Transverse colon (tissue), 4 donors: ENCODE measurements at regions not wholly inside any gene's neighbourhood (a gene's known extent, or its start where the extent isn't known, plus 50 kb on each side); places are given as distances from the start of the nearest gene placed in this dataset.

Experiments
- DNase-seq: peaks from one replicate; pipeline ENCODE4 v3.0.0-alpha.2; 2019
- H3K27ac ChIP-seq, 4 donors: fragments of 200-600 bp; sonication (generic); 2 replicates each; pipeline ENCODE4 v1.5.1; 2016 to 2018; ENCODE audit warnings: inconsistent platforms in 4 of 4
- H3K27me3 ChIP-seq: fragments of 200-600 bp; sonication (generic); 2 replicates; pipeline ENCODE4 v1.5.1; 2017; ENCODE audit warnings: inconsistent platforms
- H3K36me3 ChIP-seq, 4 donors: fragments of 200-600 bp; sonication (generic); 2 replicates each; pipeline ENCODE4 v1.5.1; 2017 to 2019; ENCODE audit warnings: inconsistent platforms in 4 of 4
- H3K4me1 ChIP-seq, 4 donors: fragments of 200-600 bp; sonication (generic); 2 replicates each; pipeline ENCODE4 v1.5.1; 2017 to 2020; ENCODE audit warnings: inconsistent platforms in 4 of 4
- H3K4me3 ChIP-seq, 4 donors: fragments of 200-600 bp; sonication (generic); 1 replicate in 1 of 4; 2 replicates in 3 of 4; pipeline versions ENCODE4 v1.5.1 to v1.6.1; 2017 to 2019; ENCODE audit warnings: inconsistent platforms in 4 of 4
- H3K9me3 ChIP-seq, 2 donors: fragments of 200-600 bp; sonication (generic); 2 replicates each; pipeline ENCODE4 v1.5.1; 2017 to 2019; ENCODE audit warnings: inconsistent platforms in 2 of 2
- EP300 ChIP-seq: sonication (generic); formaldehyde crosslinking; IDR thresholded peaks from one replicate; pipeline ENCODE4 v1.6.1; 2017; ENCODE audit warnings: antibody characterized with exemption, low read depth
- POLR2A ChIP-seq: fragments of 450-650 bp; IDR thresholded peaks from one replicate; pipeline ENCODE4 v1.6.1; 2016; ENCODE audit warnings: antibody characterized with exemption, mild to moderate bottlenecking, moderate library complexity
- POLR2AphosphoS5 ChIP-seq, 3 donors: sonication (generic); formaldehyde crosslinking; IDR thresholded peaks; one replicate each; pipeline ENCODE4 v1.6.1; 2016; ENCODE audit warnings: antibody characterized with exemption in 3 of 3
- WGBS, 2 donors: methylation state at CpG; one replicate each; pipeline ENCODE4 v1.1.5; 2018; ENCODE audit warnings: low coverage in 1 of 2; 5-methylcytosine and 5-hydroxymethylcytosine counted together
- in situ Hi-C, 4 donors: fragments of 200-750 bp; cut with MboI; loops; one replicate each; pipeline versions ENCODE4 v1.15.0 to v1.15.1; 2017; ENCODE audit warnings: low sequenced_read_pairs in 3 of 4, low pct_ligation_motif_present in 1 of 4, low pct_unique_long_range_greater_than_20kb in 1 of 4
- intact Hi-C: fragments of 100-400 bp; cut with DNase I; formaldehyde crosslinking; loops from one replicate; pipeline ENCODE4 v1.15.1; 2023; ENCODE audit warnings: low total_unique reads
- TF ChIP-seq, protein P1 (sequence below), 5 experiments: fragments of 200-600 bp in 3 of 5; fragments of 450-650 bp in 2 of 5; sonication (generic) in 3 of 5; IDR thresholded peaks; 1 replicate in 2 of 5; 2 replicates in 3 of 5; pipeline ENCODE4 v1.5.1; 2016 to 2017; ENCODE audit warnings: antibody characterized with exemption in 5 of 5, inconsistent platforms in 3 of 5, mild to moderate bottlenecking in 2 of 5, moderate library complexity in 1 of 5

DNA sequence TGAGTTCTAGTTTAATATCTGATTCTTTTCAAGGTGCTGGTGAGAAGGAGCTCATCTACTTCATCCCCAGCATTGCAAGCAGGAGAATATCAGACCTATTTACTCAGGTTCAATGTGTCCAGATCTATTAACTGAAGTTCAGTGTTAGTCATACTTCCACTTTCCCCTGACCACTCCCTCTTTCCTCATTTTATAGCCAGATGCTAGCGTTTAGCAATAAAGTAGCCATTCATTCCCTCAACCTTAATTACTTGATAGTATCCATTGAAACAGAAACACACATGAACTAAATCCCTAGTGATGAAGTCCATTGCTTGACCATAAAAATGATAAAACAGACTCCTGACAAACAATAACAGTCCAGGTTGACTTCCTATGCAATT, 60.0 kb downstream of the RPL22L1 start:
- Histone ChIP-seq H3K9me3 (no peaks in the 10 kb centered on the region), H3K36me3 (no peaks in the 10 kb centered on the region), H3K4me3 (no peak overlapping the region), H3K27ac (peak overlapping the region; percentile 10 to 53 (median 41)), H3K27me3 (no peaks in the 10 kb centered on the region), H3K4me1 (peaks cover 4 to 28% (median 8%) of the 10 kb centered on the region in 4 donors)
- TF ChIP-seq, protein P1, sequence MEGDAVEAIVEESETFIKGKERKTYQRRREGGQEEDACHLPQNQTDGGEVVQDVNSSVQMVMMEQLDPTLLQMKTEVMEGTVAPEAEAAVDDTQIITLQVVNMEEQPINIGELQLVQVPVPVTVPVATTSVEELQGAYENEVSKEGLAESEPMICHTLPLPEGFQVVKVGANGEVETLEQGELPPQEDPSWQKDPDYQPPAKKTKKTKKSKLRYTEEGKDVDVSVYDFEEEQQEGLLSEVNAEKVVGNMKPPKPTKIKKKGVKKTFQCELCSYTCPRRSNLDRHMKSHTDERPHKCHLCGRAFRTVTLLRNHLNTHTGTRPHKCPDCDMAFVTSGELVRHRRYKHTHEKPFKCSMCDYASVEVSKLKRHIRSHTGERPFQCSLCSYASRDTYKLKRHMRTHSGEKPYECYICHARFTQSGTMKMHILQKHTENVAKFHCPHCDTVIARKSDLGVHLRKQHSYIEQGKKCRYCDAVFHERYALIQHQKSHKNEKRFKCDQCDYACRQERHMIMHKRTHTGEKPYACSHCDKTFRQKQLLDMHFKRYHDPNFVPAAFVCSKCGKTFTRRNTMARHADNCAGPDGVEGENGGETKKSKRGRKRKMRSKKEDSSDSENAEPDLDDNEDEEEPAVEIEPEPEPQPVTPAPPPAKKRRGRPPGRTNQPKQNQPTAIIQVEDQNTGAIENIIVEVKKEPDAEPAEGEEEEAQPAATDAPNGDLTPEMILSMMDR (IDR thresholded peaks at IDR 0.05), result no peak
- TF ChIP-seq POLR2AphosphoS5 (IDR thresholded peaks at IDR 0.05), result peak in 2 of 3 donors; percentile 8 to 40
- intact Hi-C loops, result loop anchor here (5.0 kb wide), 1 partner anchor 398 kb away; no protein-coding TSS in a partner anchor
- in situ Hi-C loops, result loop anchor here (10.0 to 25.0 kb wide), 4 partner anchors 373 to 498 kb away; partner anchors contain the start of gene CLDN11 (in 3 of the 4)
- no peak for DNase-seq
- 0 to 14% methylated on average over 1 of the region's 1 CpG for WGBS, 2 donors

DNA sequence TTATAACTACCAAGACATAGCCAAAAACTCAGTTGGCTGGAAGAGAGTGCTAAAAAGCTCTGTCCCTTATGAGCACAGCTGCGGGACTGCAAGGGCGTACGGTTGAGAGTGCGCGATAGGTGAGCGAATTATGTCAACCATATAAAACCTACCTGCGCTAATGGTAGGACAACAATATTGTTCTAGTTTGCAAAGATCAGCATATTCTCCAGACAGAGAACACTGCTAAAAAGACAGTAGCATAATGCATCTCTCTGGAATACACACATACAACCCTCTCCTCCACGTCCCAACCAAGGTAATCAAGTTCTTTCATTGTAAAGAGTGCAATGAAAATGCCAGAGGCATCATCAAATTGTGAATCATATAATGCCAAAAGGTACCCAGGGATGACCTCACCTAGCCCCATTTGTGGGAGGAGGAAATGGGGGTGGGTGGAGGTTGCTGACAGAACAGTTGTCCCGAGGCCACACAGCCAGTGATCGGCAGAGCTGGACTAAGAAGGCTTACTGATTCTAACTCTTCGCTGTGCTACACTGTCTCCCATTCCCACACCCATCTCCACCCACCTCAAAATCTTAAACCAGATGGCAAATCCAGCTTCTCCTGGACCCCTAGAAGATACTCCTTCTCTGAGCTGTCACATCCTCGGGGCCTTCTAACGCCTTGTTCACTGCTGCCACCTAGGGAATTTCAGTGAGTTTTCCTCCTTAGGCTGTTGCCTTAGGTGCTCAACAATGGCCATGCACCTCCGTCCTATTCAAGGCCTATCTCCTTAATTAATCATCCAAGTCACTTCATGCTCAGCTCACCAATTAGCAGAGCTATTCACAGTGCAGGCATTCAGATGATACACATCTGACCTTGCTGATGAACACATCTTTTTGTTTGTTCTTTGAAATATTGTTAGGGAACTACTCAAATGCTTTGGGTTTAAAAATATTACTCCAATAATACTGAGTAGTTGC, 60.7 kb downstream of the RPL22L1 start:
- H3K9me3 ChIP-seq, result no peaks in the 10 kb centered on the region
- intact Hi-C loops (no loop called here), in situ Hi-C loops (loop anchor here in 3 of 4 donors (25.0 kb wide), 3 partner anchors 372 to 497 kb away; partner anchors contain the start of gene CLDN11 (in 1 of the 3))
- no peaks in the 10 kb centered on the region for H3K36me3 ChIP-seq
- peak overlapping the region; percentile 10 to 53 (median 41) for H3K27ac ChIP-seq
- peaks cover 3% of the 10 kb centered on the region for H3K27me3 ChIP-seq
- peaks cover 4 to 28% (median 8%) of the 10 kb centered on the region in 4 donors for H3K4me1 ChIP-seq
- peak; percentile 21 for DNase-seq
- 74 to 78% methylated on average over 11 to 14 of the region's 14 CpGs for WGBS, 2 donors
- no peak overlapping the region for H3K4me3 ChIP-seq
- no peak for TF ChIP-seq POLR2AphosphoS5 (IDR thresholded peaks at IDR 0.05)
- no peak for TF ChIP-seq POLR2A
- no peak for TF ChIP-seq EP300
- TF ChIP-seq, protein P1 (IDR thresholded peaks at IDR 0.05), result peak; percentile 19 to 45 (median 39)

DNA sequence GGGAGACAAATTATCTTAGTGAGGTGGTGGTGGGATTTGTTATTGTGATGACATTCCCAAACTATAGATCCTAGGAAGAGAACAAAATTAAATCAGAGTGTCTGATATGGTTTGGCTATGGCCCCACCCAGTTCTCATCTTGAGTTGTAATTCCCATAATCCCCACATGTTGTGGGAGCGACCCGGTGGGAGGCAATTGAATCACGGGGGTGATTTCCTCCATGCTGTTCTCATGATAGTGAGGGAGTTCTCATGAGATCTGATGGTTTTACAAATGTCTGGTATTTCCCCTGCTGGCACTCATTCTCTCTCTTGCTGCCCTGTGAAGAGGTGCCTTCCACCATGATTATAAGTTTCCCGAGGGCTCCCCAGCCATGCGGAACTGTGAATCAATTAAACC, 62.0 kb downstream of the RPL22L1 start:
- no peak for DNase-seq
- intact Hi-C loops, result no loop called here
- Histone ChIP-seq H3K27ac (no peak overlapping the region), H3K36me3 (no peaks in the 10 kb centered on the region), H3K27me3 (peaks cover 3% of the 10 kb centered on the region), H3K9me3 (no peaks in the 10 kb centered on the region), H3K4me1 (peaks cover 4 to 28% (median 8%) of the 10 kb centered on the region in 4 donors), H3K4me3 (no peak overlapping the region)
- in situ Hi-C loops, result loop anchor here in 3 of 4 donors (25.0 kb wide), 3 partner anchors 371 to 496 kb away; partner anchors contain the start of gene CLDN11 (in 1 of the 3)
- 84 to 87% methylated on average over 4 to 5 of the region's 5 CpGs for WGBS, 2 donors
- TF ChIP-seq POLR2AphosphoS5 (IDR thresholded peaks at IDR 0.05) (no peak), POLR2A (no peak), EP300 (no peak)
- TF ChIP-seq, protein P1 (IDR thresholded peaks at IDR 0.05), result no peak

DNA sequence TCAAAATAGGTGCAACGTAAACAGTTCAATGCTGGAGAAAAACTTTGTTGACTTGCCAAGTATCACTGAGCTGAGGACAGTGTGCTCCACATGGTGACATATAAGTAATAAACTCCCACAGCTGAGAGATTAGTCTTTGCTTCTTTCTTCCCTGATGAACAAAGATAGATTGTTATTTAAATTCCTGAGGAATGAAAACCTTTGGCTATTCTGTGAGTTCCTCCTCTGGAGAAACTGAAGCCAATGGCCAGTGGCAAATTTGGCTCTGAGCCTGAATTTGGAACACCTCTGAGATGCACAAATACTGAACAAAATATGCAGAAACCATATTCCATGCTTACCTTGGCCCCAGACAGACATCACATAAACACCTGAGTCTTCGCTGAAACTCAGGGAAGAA, 63.3 kb downstream of the RPL22L1 start:
- Histone ChIP-seq H3K27ac (no peak overlapping the region), H3K4me3 (no peak overlapping the region), H3K27me3 (peaks cover 3% of the 10 kb centered on the region), H3K4me1 (peaks cover 4 to 21% (median 8%) of the 10 kb centered on the region in 4 donors), H3K9me3 (no peaks in the 10 kb centered on the region), H3K36me3 (no peaks in the 10 kb centered on the region)
- no peak for DNase-seq
- intact Hi-C loops, result no loop called here
- 81% methylated on average over 2 of the region's 2 CpGs; no CpG with 5 or more reads in 1 of the 2 donors for WGBS, 2 donors
- TF ChIP-seq POLR2AphosphoS5 (IDR thresholded peaks at IDR 0.05) (no peak), POLR2A (no peak), EP300 (no peak)
- TF ChIP-seq, protein P1 (IDR thresholded peaks at IDR 0.05), result no peak
- in situ Hi-C loops, result loop anchor here in 3 of 4 donors (25.0 kb wide), 3 partner anchors 369 to 494 kb away; partner anchors contain the start of gene CLDN11 (in 1 of the 3)
